ENCODE measurements at regions not wholly inside any gene's neighbourhood (a gene's known extent, or its start where the extent isn't known, plus 50 kb on each side); places are given as distances from the start of the nearest gene placed in this dataset.

- TF ChIP-seq, protein P1, sequence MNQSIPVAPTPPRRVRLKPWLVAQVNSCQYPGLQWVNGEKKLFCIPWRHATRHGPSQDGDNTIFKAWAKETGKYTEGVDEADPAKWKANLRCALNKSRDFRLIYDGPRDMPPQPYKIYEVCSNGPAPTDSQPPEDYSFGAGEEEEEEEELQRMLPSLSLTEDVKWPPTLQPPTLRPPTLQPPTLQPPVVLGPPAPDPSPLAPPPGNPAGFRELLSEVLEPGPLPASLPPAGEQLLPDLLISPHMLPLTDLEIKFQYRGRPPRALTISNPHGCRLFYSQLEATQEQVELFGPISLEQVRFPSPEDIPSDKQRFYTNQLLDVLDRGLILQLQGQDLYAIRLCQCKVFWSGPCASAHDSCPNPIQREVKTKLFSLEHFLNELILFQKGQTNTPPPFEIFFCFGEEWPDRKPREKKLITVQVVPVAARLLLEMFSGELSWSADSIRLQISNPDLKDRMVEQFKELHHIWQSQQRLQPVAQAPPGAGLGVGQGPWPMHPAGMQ (IDR thresholded peaks at IDR 0.05; ENCODE audit: borderline replicate concordance) = no peak
- no peak for TF ChIP-seq MXI1 (IDR thresholded peaks at IDR 0.05; ENCODE audit: low read depth, low read length)
- no peak for TF ChIP-seq HDAC2 (IDR thresholded peaks at IDR 0.05)
Observed at GRCh38 chr3:34948517-34948916, 690.8 kb upstream of the ARPP21 start (continued).

GRCh38 chr3:34955680-34956079, 683.6 kb upstream of the ARPP21 start:
- intact Hi-C loops (cut with micrococcal nuclease; ENCODE audit: unreplicated experiment) = no loop called here
- CTCF ChIA-PET = no interaction called here

DNA sequence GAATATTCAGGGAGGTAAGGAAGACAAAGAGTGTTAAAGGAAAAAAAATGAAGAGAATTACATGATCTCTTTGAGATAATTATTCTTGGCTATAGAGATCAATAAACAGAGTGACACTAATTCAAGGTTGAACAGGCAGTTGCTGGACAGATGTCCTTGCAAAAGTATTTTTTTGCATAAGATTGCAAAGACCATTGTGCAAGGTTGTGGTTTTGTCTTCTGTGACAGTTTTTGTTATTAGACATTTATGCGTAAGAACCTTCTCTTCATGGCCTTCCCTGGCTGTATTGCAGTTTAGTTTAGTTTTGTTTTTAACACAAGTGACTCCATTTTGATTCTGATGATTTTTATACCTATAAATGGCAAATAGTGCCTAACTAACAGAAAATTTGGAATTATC, 682.8 kb upstream of the ARPP21 start:
- ChIA-PET POLR2A (no interaction called here), CTCF (no interaction called here), SMC1A (ENCODE audit: uncharacterized antibody, unreplicated experiment) (no interaction called here), RAD21 (ENCODE audit: unreplicated experiment) (no interaction called here)
- H3K9me3 ChIP-seq (replicated peaks; ENCODE audit: control insufficient read depth, insufficient read depth, low read length) = no peaks in the 10 kb centered on the region
- intact Hi-C loops (cut with micrococcal nuclease; ENCODE audit: unreplicated experiment) = no loop called here
- no peak overlapping the region for H3K4me3 ChIP-seq
- no peak overlapping the region for H2AFZ ChIP-seq (ENCODE audit: control insufficient read depth, low read depth, low read length)
- H3K4me1 ChIP-seq (ENCODE audit: control insufficient read depth, insufficient read depth, low read length) = no peaks in the 10 kb centered on the region
- H4K20me1 ChIP-seq (ENCODE audit: control insufficient read depth, insufficient read depth) = no peaks in the 10 kb centered on the region
- H3K27me3 ChIP-seq (replicated peaks in 1 of 2; ENCODE audit: control insufficient read depth in 2 of 2, insufficient read depth in 2 of 2, low read length in 1 of 2) = no peaks in the 10 kb centered on the region
- 84% methylated on average over 1 of the region's 1 CpG for WGBS (ENCODE audit: insufficient coverage, insufficient replicate concordance, low lambda C conversion rate, missing lambda C conversion rate)
- BruUV-seq (replicated peaks) = no TSS peak
- no peak overlapping the region for H3K4me2 ChIP-seq (ENCODE audit: control insufficient read depth, insufficient read depth)
- no peak overlapping the region for H3K27ac ChIP-seq (ENCODE audit: control insufficient read depth, insufficient read depth)
- ATAC-seq (no peak), FAIRE-seq (no peak), DNase-seq (ENCODE audit: low read depth, low spot score) (no peak)
- in situ Hi-C loops (cut with MboI) = no loop called here
- TF ChIP-seq PAX8 (IDR thresholded peaks at IDR 0.05) = no peak
- no peaks in the 10 kb centered on the region for H3K79me2 ChIP-seq (ENCODE audit: control insufficient read depth, insufficient read depth, low read length)
- no peak overlapping the region for H3K9ac ChIP-seq (ENCODE audit: control insufficient read depth, insufficient read depth, low read length)
- H3K36me3 ChIP-seq (ENCODE audit: control insufficient read depth in 2 of 2, insufficient read depth in 2 of 2, low read length in 1 of 2) = no peaks in the 10 kb centered on the region

More at GRCh38 chr3:34955680-34956079, 683.6 kb upstream of the ARPP21 start:
- no peak for FAIRE-seq
- TF ChIP-seq POLR2AphosphoS2 (IDR thresholded peaks at IDR 0.05; ENCODE audit: low read depth, low read length) = no peak
- no peak for TF ChIP-seq HCFC1 (IDR thresholded peaks at IDR 0.05; ENCODE audit: low read length)
- no peak for TF ChIP-seq NR2C2 (IDR thresholded peaks at IDR 0.05; ENCODE audit: borderline replicate concordance, control insufficient read depth, insufficient read length, low read depth)
- TF ChIP-seq SIN3A (IDR thresholded peaks at IDR 0.05; ENCODE audit: low read depth, low read length) = no peak
- no peak for TF ChIP-seq HDAC2 (IDR thresholded peaks at IDR 0.05)
- no peak for TF ChIP-seq PAX8 (IDR thresholded peaks at IDR 0.05)
- no peak for TF ChIP-seq BACH1 (IDR thresholded peaks at IDR 0.05; ENCODE audit: borderline replicate concordance)
- no peak for TF ChIP-seq FOXK2 (IDR thresholded peaks at IDR 0.05)
- Histone ChIP-seq H3K4me3 (no peak overlapping the region), H3K27ac (ENCODE audit: control insufficient read depth, insufficient read depth) (no peak overlapping the region), H3K4me2 (ENCODE audit: control insufficient read depth, insufficient read depth) (no peak overlapping the region), H3K79me2 (ENCODE audit: control insufficient read depth, insufficient read depth, low read length) (no peaks in the 10 kb centered on the region), H4K20me1 (ENCODE audit: control insufficient read depth, insufficient read depth) (no peaks in the 10 kb centered on the region), H3K9ac (ENCODE audit: control insufficient read depth, insufficient read depth, low read length) (no peak overlapping the region), H3K4me1 (ENCODE audit: control insufficient read depth, insufficient read depth, low read length) (no peaks in the 10 kb centered on the region), H2AFZ (ENCODE audit: control insufficient read depth, low read depth, low read length) (no peak overlapping the region), H3K36me3 (ENCODE audit: control insufficient read depth in 2 of 2, insufficient read depth in 2 of 2, low read length in 1 of 2) (no peaks in the 10 kb centered on the region), H3K9me3 (replicated peaks; ENCODE audit: control insufficient read depth, insufficient read depth, low read length) (no peaks in the 10 kb centered on the region), H3K27me3 (replicated peaks in 1 of 2; ENCODE audit: control insufficient read depth in 2 of 2, insufficient read depth in 2 of 2, low read length in 1 of 2) (no peaks in the 10 kb centered on the region)
- DNase-seq (ENCODE audit: low read depth, low spot score) = no peak
- ChIA-PET POLR2A (no interaction called here), RAD21 (ENCODE audit: unreplicated experiment) (no interaction called here), SMC1A (ENCODE audit: uncharacterized antibody, unreplicated experiment) (no interaction called here)
- WGBS (ENCODE audit: insufficient coverage, insufficient replicate concordance, low lambda C conversion rate, missing lambda C conversion rate) = 11% methylated on average over 1 of the region's 1 CpG
- BruUV-seq (replicated peaks) = no TSS peak
- ATAC-seq = no peak
- in situ Hi-C loops (cut with MboI) = no loop called here
